GM21717 (cell line): ENCODE measurements at regions not wholly inside any gene's neighbourhood (a gene's known extent, or its start where the extent isn't known, plus 50 kb on each side); places are given as distances from the start of the nearest gene placed in this dataset.

ENCODE experiments used
- ATAC-seq: cut with Tn5 transposase; IDR thresholded peaks from one replicate; pipeline ENCODE4 v1.9.1; 2021; ENCODE audit warnings: mild to moderate bottlenecking, moderate library complexity; ENCODE audit not compliant: unreplicated experiment

DNA sequence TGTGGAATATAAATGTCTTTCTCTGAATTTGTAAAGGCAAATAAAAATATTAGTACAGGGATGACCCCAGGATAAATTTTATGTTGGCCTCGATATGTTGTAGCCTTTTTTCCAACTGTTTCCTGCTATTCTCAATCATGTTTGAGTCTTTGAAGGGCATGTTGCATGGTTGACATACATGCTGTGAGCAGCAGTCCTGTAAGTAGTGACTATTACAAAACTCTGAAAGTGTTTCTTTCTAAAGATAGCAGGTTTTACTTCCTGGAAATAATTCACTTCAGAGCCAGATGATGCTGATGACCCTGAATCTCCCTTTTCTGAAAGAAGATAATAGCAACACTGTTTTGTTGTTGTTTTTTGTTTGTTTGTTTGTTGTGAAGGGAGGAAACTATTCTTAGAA lies 393.0 kb upstream of the GNPDA2 start:
- ATAC-seq = no peak

DNA sequence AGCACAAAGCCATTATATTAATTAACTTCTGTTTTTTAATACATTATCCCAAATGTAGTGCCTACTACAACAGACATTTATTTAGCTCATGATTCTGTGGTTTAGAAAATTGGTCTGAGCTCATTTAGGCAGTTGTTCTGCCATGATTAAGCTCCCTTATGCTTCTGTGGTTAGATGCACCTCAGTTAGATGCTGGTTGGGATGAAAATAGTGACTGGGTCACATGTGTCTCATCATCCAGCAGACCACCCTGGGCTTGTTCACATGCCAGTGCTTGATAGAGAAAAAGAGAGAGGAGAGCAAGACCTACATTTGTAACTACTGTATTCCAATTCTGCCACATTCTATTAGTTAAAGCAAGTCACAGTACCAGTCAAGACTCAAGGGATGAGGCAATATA lies 376.4 kb upstream of the GNPDA2 start:
- no peak for ATAC-seq

DNA sequence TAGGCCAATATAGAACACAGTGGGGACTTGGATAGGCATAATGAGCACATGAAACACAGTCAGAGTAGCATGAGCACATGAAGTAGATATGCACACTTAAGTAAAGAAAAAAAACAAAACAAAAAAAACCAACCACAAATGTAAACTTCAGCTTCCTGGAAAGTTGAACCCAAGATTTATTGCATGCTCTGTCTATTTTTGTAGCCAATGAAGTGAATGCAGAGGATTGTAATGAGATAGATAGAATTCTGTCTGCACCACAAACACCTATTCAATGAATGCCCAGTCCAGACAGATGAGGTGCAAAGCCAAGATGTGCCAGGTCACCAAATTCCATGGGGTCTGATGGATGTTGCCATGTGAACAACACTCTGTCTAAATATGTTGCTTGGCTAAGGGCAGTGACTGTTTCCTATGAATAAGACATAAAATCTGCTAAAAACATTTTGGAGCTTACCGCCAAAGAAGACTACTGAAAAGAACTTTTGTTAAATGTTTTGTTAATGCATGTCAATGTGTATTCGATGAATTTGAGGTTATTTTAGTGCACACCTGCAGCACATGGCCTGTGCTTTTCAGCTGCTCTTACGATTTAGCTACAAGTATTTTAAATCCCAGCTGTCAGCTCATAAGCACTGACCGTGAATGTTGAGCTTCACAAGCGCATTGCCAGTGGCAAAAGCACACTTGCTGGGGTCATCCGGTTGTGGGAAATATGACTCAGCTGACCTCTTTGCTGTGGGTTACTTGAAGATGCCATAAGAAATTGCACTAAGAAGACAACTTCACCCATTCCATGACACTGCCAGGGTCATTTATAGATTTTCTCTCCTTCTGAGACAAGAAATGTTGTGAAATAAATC lies 374.8 kb upstream of the GNPDA2 start:
- ATAC-seq = no peak

DNA sequence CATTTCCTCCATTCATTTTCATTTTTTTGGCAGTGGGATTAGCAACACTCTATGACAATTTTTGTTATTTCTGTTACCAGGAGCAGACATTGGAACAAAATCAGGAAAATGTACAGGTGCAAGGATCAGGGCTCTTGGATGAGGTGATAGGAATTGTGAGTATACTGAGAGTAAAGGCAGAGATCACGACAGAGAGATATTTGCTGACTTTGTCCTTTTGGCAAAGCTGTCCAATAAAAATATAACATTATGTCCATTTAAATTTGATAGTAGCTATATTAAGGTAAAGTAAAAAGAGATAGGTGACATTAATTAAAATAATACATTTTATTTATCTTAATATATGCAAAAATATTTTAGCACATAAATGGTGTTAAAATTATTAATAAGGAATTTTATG lies 373.1 kb upstream of the GNPDA2 start:
- ATAC-seq = no peak

DNA sequence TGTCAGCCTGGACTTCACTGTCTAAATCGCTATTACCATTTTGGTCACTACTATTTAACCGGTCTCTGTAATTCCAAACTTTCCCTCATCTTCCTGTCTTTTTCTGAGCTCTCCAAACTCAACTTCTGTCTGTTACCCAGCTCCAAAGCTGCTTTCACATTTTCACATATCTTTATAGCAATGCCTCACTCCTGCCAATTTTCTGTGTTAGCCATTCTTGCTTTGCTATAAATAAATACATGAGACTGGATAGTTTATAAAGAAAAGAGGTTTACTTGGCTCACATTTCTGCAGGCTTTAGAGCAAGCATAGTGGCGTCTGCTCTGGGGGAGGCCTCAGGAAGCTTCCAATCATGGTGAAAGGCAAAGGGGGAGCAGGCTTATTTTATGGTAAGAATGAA lies 368.3 kb upstream of the GNPDA2 start:
- no peak for ATAC-seq

DNA sequence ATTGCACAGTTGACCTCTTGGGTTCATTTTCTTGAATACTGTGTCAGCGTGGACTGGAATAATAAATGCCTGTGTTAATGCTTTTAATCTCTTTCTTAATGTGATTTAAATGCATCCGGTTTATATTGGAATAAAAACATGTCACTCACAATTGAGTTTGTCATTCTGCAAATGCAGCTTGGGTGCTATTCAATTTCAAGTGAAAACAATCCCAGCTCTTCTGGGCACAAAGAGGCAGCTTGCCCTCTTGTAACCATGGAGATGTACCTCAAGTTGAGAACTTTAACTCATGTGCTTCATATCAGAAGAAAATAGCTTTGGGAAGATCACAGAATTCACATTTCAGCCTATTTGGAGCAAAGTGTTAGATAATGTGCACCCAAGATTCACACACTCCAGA lies 355.7 kb upstream of the GNPDA2 start:
- no peak for ATAC-seq

DNA sequence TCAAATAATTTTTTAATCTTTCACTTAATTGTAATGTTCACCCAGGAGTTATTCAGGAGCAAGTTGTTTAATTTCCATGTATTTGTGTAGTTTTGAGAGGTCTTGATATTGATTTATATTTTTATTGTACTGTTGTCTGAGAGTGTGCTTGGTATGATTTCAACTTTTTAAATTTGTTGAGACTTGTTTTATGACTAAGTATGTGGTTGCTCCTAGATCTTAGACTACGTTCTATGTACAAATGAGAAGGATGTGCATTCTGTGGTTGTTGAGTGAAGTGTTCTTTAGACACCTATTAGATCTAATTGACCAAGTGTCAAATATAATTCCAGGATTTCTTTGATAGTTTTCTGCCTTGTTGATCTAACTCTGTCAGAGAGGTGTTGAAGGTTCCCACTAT lies 353.3 kb upstream of the GNPDA2 start:
- ATAC-seq = no peak

DNA sequence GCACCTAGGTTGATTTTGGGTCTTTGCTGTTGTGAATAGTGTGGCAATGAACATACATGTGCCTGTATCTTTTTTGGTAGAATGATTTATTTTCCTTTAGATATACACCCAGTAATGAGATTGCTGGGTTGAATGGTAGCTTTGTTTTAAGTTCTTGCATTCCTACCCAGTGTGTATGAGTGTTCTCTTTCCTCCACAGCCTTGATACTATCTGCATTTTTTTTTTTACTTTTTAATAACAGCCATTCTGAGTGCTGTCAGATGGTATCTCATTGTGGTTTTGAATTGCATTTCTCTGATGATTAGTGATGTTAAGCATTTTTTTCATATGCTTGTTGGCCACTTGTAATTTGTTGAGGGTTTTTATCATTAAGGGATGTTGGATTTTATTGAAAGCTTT lies 351.8 kb upstream of the GNPDA2 start:
- no peak for ATAC-seq

DNA sequence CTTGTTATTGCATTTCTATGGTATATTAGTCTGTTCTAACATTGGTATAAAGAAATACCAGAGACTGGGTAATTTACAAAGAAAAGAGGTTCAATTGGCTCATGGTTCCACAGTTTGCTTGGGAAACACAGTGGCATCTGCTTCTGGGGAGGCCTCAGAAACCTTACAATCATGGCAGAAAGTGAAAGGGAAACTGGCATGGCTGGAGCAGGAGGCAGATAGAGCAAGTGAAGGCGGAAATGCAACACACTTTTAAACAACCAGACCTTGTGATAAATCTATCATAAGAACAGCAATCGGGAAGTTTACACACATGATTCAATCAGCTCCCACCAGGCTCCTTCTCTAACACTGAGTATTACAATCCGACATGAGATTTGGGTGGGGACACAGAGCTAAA lies 346.6 kb upstream of the GNPDA2 start:
- ATAC-seq = peak; percentile 96

DNA sequence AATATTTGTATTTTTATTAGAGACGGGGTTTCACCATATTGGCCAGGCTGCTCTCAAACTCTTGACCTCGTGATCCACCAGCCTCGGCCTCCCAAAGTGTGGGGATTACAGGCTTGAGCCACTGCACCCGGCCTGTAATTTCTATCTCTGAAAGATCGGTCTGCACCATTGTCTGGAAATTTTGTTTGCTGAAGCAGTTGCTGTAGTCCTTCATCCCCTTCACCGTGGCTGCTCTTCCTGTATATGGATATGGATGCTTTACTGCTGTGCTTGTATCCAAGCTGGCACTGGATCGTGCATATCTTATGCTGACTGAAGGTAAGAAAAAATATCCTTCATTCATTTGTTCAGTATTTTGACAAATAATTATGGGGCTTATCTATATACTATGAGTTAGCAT lies 338.4 kb upstream of the GNPDA2 start:
- ATAC-seq = no peak

DNA sequence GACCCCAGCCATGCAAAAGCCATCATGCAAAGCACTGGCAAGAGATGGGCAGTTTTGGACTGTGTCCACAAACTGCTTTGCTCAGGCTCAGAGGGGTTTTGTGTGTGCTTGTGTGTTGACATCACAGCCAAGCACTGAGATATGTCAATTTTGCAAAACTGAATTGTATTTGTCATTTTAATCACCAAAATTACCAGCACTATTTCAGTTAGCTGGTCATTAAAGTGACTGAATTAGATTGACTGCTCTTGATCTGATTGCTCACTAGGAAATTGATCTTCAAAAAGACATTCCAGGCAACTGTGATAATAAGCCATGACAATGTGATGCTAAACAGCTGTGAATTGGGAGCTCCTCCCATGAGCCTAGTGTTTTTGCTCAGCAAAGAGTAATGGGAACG lies 337.3 kb upstream of the GNPDA2 start:
- no peak for ATAC-seq

DNA sequence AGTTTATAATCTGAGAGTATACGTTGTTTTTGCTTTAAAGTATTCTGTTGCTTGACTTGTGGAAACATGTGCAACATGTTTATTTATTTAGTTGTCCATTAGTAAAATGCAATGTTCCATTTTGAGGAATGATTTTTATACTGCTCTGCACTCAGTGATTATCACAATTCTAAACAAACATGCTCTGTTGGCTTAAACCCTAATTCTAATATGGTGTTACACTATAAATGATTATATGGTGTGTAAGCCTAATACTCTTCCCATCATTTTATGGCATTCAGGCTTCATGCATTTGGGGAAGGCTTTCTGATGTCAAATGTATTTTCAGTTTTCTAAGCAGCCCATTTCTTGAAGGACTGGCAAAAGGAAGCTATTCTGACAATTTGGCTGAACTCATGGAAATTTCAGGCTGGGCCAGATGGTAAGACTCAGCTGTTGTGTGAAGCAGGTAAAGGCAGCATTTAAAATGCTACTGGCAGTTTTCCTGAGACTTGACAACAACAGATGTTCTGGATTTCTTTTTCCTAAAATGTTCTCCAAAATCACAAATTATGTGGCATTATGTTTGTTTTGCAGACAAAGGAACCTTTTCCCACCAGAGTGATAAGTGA lies 336.7 kb upstream of the GNPDA2 start:
- no peak for ATAC-seq

DNA sequence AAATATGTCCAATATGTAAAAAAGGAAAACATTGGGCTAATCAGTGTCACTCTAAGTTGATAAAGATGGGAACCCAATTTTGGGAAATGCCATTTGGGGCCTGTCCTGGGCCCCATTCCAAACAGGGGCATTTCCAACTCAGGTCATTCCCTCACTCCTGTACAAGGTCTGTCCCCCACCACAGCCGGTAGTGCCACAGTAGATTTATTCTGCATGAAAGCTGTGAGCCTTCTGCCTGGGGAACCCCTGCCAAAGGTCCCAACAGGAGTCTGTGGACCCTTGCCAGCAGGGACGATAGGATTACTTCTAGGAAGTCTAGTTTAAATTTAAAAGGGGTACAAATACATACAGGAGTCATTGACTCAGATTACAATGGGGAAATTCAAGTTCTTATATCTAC lies 317.6 kb upstream of the GNPDA2 start:
- no peak for ATAC-seq

DNA sequence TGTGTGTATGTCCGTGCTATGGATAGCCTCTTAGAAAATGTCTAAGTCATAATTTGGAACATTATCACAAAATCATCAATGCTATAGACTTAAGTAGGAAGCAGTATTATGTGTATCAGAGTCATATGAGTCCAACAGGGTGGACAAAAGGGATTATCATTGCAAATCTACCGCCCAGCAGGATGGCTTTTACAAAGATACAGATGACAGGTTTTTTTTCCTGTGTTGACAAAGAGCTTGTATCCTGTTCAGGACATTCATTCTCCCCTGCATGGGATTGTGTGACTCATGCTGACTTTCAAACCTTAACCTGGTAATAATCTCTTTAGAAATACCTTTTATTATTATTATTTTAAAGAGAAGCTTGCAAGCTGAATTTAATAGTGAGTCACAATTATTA lies 310.3 kb upstream of the GNPDA2 start:
- no peak for ATAC-seq

DNA sequence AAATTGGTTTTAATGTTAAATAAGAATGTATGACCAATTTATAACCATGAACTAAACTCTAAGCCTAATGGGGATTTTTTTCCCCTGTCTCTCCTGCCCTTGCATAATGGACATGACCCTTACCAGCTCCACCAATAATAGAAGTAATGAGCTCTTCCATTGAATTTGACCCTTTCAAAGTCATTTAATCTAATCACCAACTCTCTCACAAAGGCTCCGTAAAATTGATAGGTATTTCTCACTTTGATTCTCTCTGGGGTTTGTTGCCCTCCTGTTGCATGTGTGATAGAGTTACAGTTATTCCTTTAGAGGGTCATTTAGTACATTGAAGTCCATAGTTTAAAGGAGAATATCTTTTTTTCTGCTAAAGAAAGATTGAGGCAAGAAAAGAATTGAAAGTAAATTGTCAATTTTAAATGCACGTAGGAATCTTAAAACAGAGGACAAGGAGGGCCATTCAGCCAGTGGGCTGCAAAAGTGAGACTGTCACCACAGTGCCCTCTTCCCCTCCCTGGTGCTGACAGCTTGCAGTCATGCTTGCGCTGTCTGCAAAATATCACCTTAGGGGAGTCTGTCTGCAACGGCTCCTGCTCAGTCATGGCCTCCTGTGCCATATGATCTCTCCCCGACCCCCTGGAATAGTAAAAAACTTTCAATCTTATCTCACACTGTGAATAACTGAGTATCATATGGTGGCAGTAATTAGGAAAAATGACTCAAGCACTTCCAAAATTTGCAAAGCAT lies 307.5 kb upstream of the GNPDA2 start:
- ATAC-seq = no peak

DNA sequence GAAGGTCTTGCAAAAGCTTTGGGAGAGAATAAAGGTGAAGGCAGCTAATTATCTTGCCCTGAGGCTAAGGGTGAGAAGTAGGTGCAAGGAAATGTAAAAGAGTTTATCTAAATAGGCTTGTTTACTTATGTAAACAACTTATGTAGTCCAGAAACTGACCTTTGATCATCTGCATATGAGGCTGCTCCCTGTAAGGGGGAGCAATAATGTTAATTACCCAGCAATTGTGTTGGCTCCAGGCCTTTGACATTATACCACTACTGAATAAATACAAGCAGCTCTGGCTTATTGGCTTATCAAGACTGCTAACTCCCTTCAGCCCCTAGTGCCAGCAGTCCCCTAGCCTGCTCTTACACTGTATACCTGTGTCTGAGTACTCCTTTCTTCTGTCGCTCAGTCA lies 303.7 kb upstream of the GNPDA2 start:
- no peak for ATAC-seq

DNA sequence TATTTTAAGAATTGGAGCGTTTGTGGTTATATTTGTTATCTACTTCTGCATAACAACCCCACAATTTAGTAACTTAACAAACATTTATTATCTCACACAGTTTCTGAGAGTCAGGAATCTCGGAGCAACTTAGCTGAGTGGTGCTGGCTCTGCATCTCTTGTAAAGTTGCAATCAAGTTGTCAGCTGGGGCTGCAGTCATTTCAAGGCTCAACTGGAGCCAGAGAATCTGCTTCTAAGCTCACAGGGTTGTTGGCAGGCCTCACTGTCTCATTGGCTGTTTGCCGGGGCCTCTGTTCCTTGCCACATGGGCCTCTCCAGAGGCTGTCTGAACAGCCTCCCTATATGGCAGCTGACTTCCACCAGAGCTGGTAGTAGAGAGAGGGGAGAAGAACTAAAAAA lies 281.2 kb upstream of the GNPDA2 start:
- no peak for ATAC-seq

DNA sequence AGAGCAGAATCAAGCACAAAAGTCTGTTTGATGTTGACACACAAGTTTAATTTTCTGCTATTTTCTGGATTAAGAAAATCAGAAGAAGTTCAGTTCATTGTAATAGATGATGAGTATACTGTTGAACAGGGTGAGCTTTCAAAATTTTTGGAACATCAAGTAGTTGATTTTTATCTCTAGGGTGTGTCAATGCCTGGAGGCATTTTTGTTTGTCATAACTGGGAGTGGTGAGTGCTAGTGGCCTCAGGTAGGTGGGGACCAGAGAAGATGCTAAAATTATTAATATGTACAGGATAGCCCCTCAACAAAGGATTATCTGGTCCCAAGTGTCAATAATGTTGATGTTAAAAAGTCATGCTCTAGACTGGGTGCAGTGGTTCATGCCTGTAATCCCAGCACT lies 279.7 kb upstream of the GNPDA2 start:
- ATAC-seq = no peak

DNA sequence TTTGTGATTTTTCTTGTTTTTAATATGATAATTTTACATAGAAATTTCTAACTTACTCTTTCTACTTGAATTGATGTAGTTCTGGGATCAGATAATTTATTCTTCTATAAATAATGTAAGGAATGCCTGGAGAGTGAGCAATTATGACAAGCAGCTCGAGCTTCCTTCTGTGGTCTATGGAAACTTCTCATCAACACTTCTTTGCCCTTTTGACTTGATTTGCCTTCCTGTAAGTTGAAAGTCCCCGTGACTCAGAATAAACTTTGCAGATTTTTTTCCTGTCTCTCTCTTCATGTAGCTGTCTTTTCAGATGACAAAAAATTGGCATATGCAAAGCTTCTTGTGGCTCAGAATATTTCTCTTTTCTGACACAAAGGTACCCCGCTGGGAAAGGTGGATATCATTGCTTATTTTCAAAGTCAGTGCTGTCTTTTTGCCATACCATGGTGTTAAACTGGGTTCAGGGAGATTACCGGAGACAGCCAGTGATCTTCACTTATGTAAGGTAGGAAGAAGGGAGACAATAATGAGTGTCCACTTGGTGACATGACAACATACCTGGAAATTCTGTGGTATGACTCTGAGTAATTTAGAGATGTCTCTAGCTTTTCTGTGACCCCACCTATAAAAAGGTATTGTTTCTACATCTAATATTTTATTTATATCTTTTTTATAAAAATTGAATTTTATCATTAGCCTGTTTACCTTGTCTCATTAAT lies 278.6 kb upstream of the GNPDA2 start:
- no peak for ATAC-seq

DNA sequence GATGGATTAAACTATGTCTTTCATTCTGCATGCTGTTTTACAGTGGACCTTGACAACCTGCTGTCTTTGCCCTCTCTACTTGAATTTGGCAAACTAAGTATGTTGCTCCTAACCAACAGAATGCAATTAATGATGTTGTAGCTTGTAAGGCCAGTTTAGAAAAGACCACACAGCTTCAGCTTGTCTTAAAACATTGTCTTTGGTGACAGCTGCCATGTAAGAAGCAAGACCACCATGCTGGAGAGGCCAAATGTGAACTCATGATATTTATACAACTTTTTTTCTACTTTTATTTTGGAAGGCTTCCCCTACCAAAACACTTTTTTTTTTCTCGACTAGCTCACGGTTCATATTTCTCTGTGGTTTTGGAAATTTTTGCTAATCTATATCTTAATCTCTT lies 278.0 kb upstream of the GNPDA2 start:
- no peak for ATAC-seq

DNA sequence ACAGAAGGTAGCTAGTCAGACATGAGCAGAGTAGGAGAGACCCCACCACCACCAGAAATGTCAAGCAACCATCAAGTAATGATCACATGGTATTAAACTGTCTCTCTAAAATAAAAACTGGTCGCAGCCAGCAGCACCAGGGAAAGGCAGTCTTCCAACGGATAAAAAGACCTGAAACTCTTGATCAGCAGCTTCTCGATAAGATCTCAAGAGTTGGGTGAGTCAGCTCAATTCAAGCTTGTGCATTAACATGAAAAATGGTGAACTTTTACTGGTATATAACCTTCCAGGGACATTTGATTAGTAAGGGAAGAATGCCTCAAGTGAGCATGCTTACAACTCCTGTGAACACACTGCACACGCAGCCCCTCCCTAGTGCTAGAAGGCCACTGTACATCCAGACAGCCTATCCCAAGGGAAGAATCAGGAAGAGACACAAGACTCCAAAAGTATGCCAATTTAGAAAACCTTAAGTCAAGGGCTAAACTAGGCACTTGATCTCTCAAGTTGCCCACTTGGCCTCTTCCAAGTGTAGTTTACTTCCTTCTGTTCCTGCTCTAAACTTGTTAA lies 270.0 kb upstream of the GNPDA2 start:
- no peak for ATAC-seq
